HepG2 (cell line): ENCODE measurements at regions not wholly inside any gene's neighbourhood (a gene's known extent, or its start where the extent isn't known, plus 50 kb on each side); places are given as distances from the start of the nearest gene placed in this dataset.

Experiments
- ATAC-seq: fragments of 200-7000 bp; cut with Tn5 transposase; 3 replicates; pipeline ENCODE4 v1.9.1; 2020; ENCODE audit warnings: mild to moderate bottlenecking, moderate library complexity
- BruUV-seq: library from RNA; stranded (reverse); fragments of 400-500 nt; replicated peaks from 2 replicates; lab custom pipeline; 2021; lab: Mats Ljungman, UMichigan
- CTCF ChIA-PET: fragments of 300-600 bp; formaldehyde crosslinking; extraction: SDS; loops from one replicate; lab custom pipeline; 2021; ENCODE audit warnings: low total read pairs, inconsistent platforms, low intra/inter-chr PET ratio; lab: Yijun Ruan, JAX
- POLR2A ChIA-PET: fragments of 350-600 bp; sonication (Branson Sonifier 250); formaldehyde crosslinking; loops from one replicate; lab custom pipeline; 2020; ENCODE audit warnings: antibody characterized with exemption, inconsistent platforms; lab: Yijun Ruan, JAX
- DNase-seq: peaks from one replicate; pipeline ENCODE4 v3.0.0-alpha.2; 2015; ENCODE audit warnings: low spot score
- FAIRE-seq: peaks from 3 replicates; lab custom pipeline; 2011; peaks lifted over from hg19 to GRCh38; lab: Jason Lieb, UNC
- H2AFZ ChIP-seq: one replicate; pipeline ENCODE4 v1.6.1; 2011; ENCODE audit warnings: low read length, inconsistent platforms
- H3K27ac ChIP-seq: fragments of 300-600 bp; 3 replicates; pipeline ENCODE4 v1.8.0; 2011; ENCODE audit warnings: mixed run types, mild to moderate bottlenecking, mixed read lengths, low read length, inconsistent platforms; ENCODE audit not compliant: insufficient read depth; ENCODE audit errors: extremely low read length
- H3K27me3 ChIP-seq, 2 experiments: fragments of 200-600 bp in 1 of 2; 2 replicates in 1 of 2; 3 replicates in 1 of 2; pipeline versions ENCODE4 v1.6.0 to v1.8.0; 2011; ENCODE audit warnings: low read length in 2 of 2, mild to moderate bottlenecking in 2 of 2, moderate library complexity in 2 of 2, inconsistent platforms in 1 of 2; ENCODE audit not compliant: insufficient read depth in 2 of 2, control insufficient read depth in 1 of 2
- H3K36me3 ChIP-seq, 2 experiments: fragments of 200-600 bp in 1 of 2; replicated peaks in 1 of 2; 2 replicates in 1 of 2; 3 replicates in 1 of 2; pipeline versions ENCODE4 v1.5.1 to v1.8.0; 2011; ENCODE audit warnings: low read length in 2 of 2, inconsistent platforms in 1 of 2; ENCODE audit not compliant: insufficient read depth in 2 of 2, control insufficient read depth in 1 of 2
- H3K4me1 ChIP-seq: 2 replicates; pipeline ENCODE4 v1.5.1; 2012; ENCODE audit warnings: low read length, inconsistent platforms; ENCODE audit not compliant: insufficient read depth
- H3K4me2 ChIP-seq: 2 replicates; pipeline ENCODE4 v1.6.0; 2011; ENCODE audit warnings: low read depth, low read length, inconsistent platforms
- H3K4me3 ChIP-seq, 3 experiments: fragments of 200-600 bp in 1 of 3; sonication (generic), shearing (Covaris generic) in 1 of 3; replicated peaks in 1 of 3; 2 replicates each; pipeline ENCODE4 v1.5.1; 2011 to 2016; ENCODE audit warnings: low read length in 3 of 3, inconsistent platforms in 2 of 3, low read depth in 2 of 3, mild to moderate bottlenecking in 2 of 3, control low read depth in 1 of 3, mixed read lengths in 1 of 3; ENCODE audit not compliant: insufficient read depth in 1 of 3
- H3K79me2 ChIP-seq: one replicate; pipeline ENCODE4 v1.6.1; 2011; ENCODE audit warnings: low read length, inconsistent platforms; ENCODE audit not compliant: insufficient read depth
- H3K9ac ChIP-seq: 2 replicates; pipeline ENCODE4 v1.6.0; 2011; ENCODE audit warnings: mild to moderate bottlenecking, low read depth, low read length, inconsistent platforms; ENCODE audit not compliant: insufficient read depth
- H3K9me3 ChIP-seq: 2 replicates; pipeline ENCODE4 v1.5.1; 2012; ENCODE audit warnings: mild to moderate bottlenecking, low read length
- H4K20me1 ChIP-seq: 2 replicates; pipeline ENCODE4 v1.6.0; 2011; ENCODE audit warnings: inconsistent platforms, mild to moderate bottlenecking, low read length, moderate library complexity; ENCODE audit not compliant: insufficient read depth
- ARNTL ChIP-seq: sonication (generic); formaldehyde crosslinking; IDR thresholded peaks from 2 replicates; pipeline ENCODE4 v1.4.0; 2020; ENCODE audit warnings: mild to moderate bottlenecking, missing genetic modification reagents
- E2F1 ChIP-seq: sonication (generic); formaldehyde crosslinking; IDR thresholded peaks from 2 replicates; pipeline ENCODE4 v1.5.0; 2020; ENCODE audit warnings: missing genetic modification reagents
- GLI4 ChIP-seq: sonication (generic); formaldehyde crosslinking; IDR thresholded peaks from 2 replicates; pipeline ENCODE4 v1.5.1; 2020; ENCODE audit warnings: missing genetic modification reagents, mild to moderate bottlenecking, moderate library complexity, borderline replicate concordance
- HMG20A ChIP-seq: IDR thresholded peaks from 2 replicates; pipeline ENCODE4 v1.6.1; 2016; ENCODE audit warnings: borderline replicate concordance
- NR0B2 ChIP-seq: sonication (generic); formaldehyde crosslinking; IDR thresholded peaks from 2 replicates; pipeline ENCODE4 v1.4.0; 2020; ENCODE audit warnings: mild to moderate bottlenecking, missing genetic modification reagents
- SAFB2 ChIP-seq: sonication (generic); formaldehyde crosslinking; IDR thresholded peaks from 2 replicates; pipeline ENCODE4 v1.5.1; 2020; ENCODE audit warnings: missing genetic modification reagents, low read depth, mild to moderate bottlenecking, borderline replicate concordance
- ZBTB1 ChIP-seq: sonication (generic); formaldehyde crosslinking; IDR thresholded peaks from 2 replicates; pipeline ENCODE4 v1.4.0; 2020; ENCODE audit warnings: missing genetic modification reagents, borderline replicate concordance
- ZFX ChIP-seq: sonication (generic); formaldehyde crosslinking; IDR thresholded peaks from 2 replicates; pipeline ENCODE4 v1.4.0; 2020; ENCODE audit warnings: mild to moderate bottlenecking, low read depth, missing genetic modification reagents, moderate library complexity
- ZKSCAN5 ChIP-seq: sonication (generic); formaldehyde crosslinking; IDR thresholded peaks from 2 replicates; pipeline ENCODE4 v1.5.1; 2020; ENCODE audit warnings: mild to moderate bottlenecking, missing genetic modification reagents
- ZNF138 ChIP-seq: sonication (generic); formaldehyde crosslinking; IDR thresholded peaks from 2 replicates; pipeline ENCODE4 v1.5.0; 2020; ENCODE audit warnings: mild to moderate bottlenecking, low read depth, missing genetic modification reagents
- ZNF503 ChIP-seq: sonication (generic); formaldehyde crosslinking; IDR thresholded peaks from 2 replicates; pipeline ENCODE4 v1.4.0; 2020; ENCODE audit warnings: missing genetic modification reagents
- ZNF687 ChIP-seq: sonication (generic); formaldehyde crosslinking; IDR thresholded peaks from 2 replicates; pipeline ENCODE4 v1.5.1; 2020; ENCODE audit warnings: mild to moderate bottlenecking, missing genetic modification reagents, moderate library complexity
- ZNF792 ChIP-seq: IDR thresholded peaks from 2 replicates; pipeline ENCODE4 v1.6.1; 2016
- WGBS: methylation state at CpG from one replicate; pipeline ENCODE4 v1.1.6; 2017; ENCODE audit warnings: low lambda C conversion rate; 5-methylcytosine and 5-hydroxymethylcytosine counted together
- in situ Hi-C: cut with HindIII; loops from 2 replicates; pipeline ENCODE4 v1.10.0; 2017; ENCODE audit warnings: low pct_unique_long_range_greater_than_20kb; ENCODE audit not compliant: extremely low pct_ligation_motif_present
- intact Hi-C: fragments of 100-400 bp; cut with micrococcal nuclease; formaldehyde crosslinking; loops from one replicate; pipeline ENCODE4 v1.10.0; 2022; ENCODE audit not compliant: unreplicated experiment

GRCh38 chr6:85185977-85186376 is 263.9 kb upstream of the NT5E start:
- no peak for TF ChIP-seq ZBTB1 (CRISPR knock-in tag)
- TF ChIP-seq HMG20A (CRISPR knock-in tag): no peak
- TF ChIP-seq ZNF792: no peak
- no peak for TF ChIP-seq GLI4 (CRISPR knock-in tag)
- TF ChIP-seq NR0B2 (CRISPR knock-in tag): no peak
- no peak for TF ChIP-seq ZKSCAN5 (CRISPR knock-in tag)
- no peak for TF ChIP-seq ZFX (CRISPR knock-in tag)
- TF ChIP-seq ZNF503 (CRISPR knock-in tag): no peak
- no peak for TF ChIP-seq ARNTL
- no peak for TF ChIP-seq ZNF687 (CRISPR knock-in tag)
- TF ChIP-seq E2F1 (CRISPR knock-in tag): no peak
- no peak for TF ChIP-seq ZNF138 (CRISPR knock-in tag)
- no peak for TF ChIP-seq SAFB2 (CRISPR knock-in tag)
- TF ChIP-seq, all 625 proteins: peak for 0
- no peak for FAIRE-seq
- ChIA-PET CTCF (no interaction called here), POLR2A (no interaction called here)
- H3K36me3 ChIP-seq: no peaks in the 10 kb centered on the region
- H3K4me3 ChIP-seq: no peak overlapping the region
- no peak overlapping the region for H3K9ac ChIP-seq
- intact Hi-C loops (no loop called here), in situ Hi-C loops (no loop called here)
- H3K27me3 ChIP-seq: no peaks in the 10 kb centered on the region
- WGBS: 0% methylated on average over 1 of the region's 1 CpG
- H2AFZ ChIP-seq: no peak overlapping the region
- H3K4me2 ChIP-seq: no peak overlapping the region
- H3K9me3 ChIP-seq: no peaks in the 10 kb centered on the region
- no peak for DNase-seq
- H4K20me1 ChIP-seq: no peaks in the 10 kb centered on the region
- BruUV-seq: no TSS peak
- H3K27ac ChIP-seq: no peak overlapping the region
- no peaks in the 10 kb centered on the region for H3K4me1 ChIP-seq
- ATAC-seq: no peak
- no peaks in the 10 kb centered on the region for H3K79me2 ChIP-seq
